Kidney (tissue), 13 donors: ENCODE measurements at regions not wholly inside any gene's neighbourhood (a gene's known extent, or its start where the extent isn't known, plus 50 kb on each side); places are given as distances from the start of the nearest gene placed in this dataset.

Experiments
- DNase-seq, 5 donors: peaks; one replicate each; pipeline ENCODE4 v3.0.0-alpha.2; 2013 to 2020
- FAIRE-seq: peaks from 2 replicates; lab custom pipeline; 2012; peaks lifted over from hg19 to GRCh38; lab: Jason Lieb, UNC
- H3K27ac ChIP-seq, 2 donors: one replicate each; pipeline ENCODE4 v1.7.0; 2013; ENCODE audit warnings: low read depth in 2 of 2, low read length in 2 of 2, inconsistent platforms in 1 of 2
- H3K27me3 ChIP-seq: one replicate; pipeline ENCODE4 v1.7.1; 2013; ENCODE audit warnings: low read length, inconsistent platforms; ENCODE audit not compliant: control insufficient read depth, insufficient read depth
- H3K36me3 ChIP-seq, 3 donors: one replicate each; pipeline versions ENCODE4 v1.7.0 to v1.7.1; 2013; ENCODE audit warnings: low read length in 3 of 3, control low read depth in 1 of 3, inconsistent platforms in 1 of 3; ENCODE audit not compliant: insufficient read depth in 3 of 3, control insufficient read depth in 2 of 3
- H3K4me1 ChIP-seq, 3 donors: one replicate each; pipeline versions ENCODE4 v1.7.0 to v1.7.1; 2013; ENCODE audit warnings: low read length in 3 of 3, inconsistent platforms in 1 of 3, low read depth in 1 of 3; ENCODE audit not compliant: control insufficient read depth in 2 of 3, insufficient read depth in 2 of 3
- H3K4me3 ChIP-seq, 3 donors: one replicate each; pipeline versions ENCODE4 v1.7.0 to v1.8.1; 2013; ENCODE audit warnings: low read length in 3 of 3, control low read depth in 1 of 3, inconsistent platforms in 1 of 3
- H3K9ac ChIP-seq, 3 donors: one replicate each; pipeline versions ENCODE4 v1.7.0 to v1.7.1; 2013; ENCODE audit warnings: low read length in 3 of 3, control low read depth in 1 of 3, inconsistent platforms in 1 of 3
- H3K9me3 ChIP-seq, 3 donors: one replicate each; pipeline versions ENCODE4 v1.7.0 to v1.7.1; 2013; ENCODE audit warnings: low read length in 3 of 3, control low read depth in 1 of 3, inconsistent platforms in 1 of 3; ENCODE audit not compliant: control insufficient read depth in 2 of 3, insufficient read depth in 1 of 3
- CTCF ChIP-seq: IDR thresholded peaks from 3 replicates; pipeline ENCODE4 v1.5.1; 2012; ENCODE audit warnings: mild to moderate bottlenecking, moderate library complexity, borderline replicate concordance; ENCODE audit not compliant: insufficient read depth; ENCODE audit errors: extremely low read depth
- intact Hi-C: fragments of 100-400 bp; cut with DNase I; formaldehyde crosslinking; loops from one replicate; pipeline ENCODE4 v1.11.1; 2022
- donor health status: control.
- donor health status: control.
- donor health status: control.
- donor health status: control.
- donor health status: control.
- donor health status: DM: yes; HTN: yes; CAD: no.
- donor health status: Normal renal cell carcinoma (clear cell type).

DNA sequence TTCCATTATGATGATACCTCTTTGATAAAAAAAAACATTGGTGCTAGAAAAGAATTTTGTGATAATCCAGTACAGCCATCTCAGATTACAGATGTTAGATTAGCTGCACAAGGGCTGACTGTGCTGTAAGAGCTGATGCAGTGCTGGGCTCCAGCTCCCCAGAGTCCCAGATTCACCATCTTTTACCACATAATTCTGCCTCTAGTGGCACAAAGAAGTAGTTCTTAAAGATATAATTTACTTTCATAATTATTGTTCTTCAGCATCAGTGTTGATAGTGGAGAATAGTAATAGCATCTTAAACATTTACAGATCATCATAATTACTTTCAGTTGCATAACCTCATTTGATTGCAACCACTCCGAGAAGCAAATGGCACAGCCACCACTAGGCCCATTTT lies 262.1 kb downstream of the BRINP2 start:
- no peaks in the 10 kb centered on the region for H3K36me3 ChIP-seq
- no peaks in the 10 kb centered on the region for H3K4me1 ChIP-seq
- no peak for TF ChIP-seq CTCF
- DNase-seq (no peak), FAIRE-seq (no peak)
- no peak overlapping the region for H3K27ac ChIP-seq
- H3K4me3 ChIP-seq: no peak overlapping the region
- no peaks in the 10 kb centered on the region for H3K27me3 ChIP-seq
- intact Hi-C loops: no loop called here
- no peak overlapping the region for H3K9ac ChIP-seq
- H3K9me3 ChIP-seq: no peaks in the 10 kb centered on the region

DNA sequence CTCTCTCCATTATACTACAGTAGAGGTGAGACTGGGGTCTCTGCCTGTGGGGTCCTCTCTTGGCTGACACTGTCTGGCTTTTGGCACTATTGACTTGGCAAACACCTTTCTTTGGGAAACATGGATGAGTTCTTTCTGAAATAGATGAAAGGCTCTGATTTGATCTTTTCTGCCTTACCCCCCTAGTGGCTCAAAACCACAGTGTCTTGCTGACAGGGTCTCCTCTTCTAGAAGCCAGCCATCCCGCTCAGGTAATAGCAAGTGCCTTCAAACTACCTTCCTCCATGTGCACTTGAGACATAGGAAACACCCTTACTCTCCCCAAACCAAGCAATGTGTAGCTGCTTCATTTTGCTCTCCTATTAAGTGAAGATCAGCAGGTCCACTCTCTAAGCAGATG lies 260.4 kb downstream of the BRINP2 start:
- Histone ChIP-seq H3K9me3 (no peaks in the 10 kb centered on the region), H3K4me1 (no peaks in the 10 kb centered on the region), H3K27me3 (no peaks in the 10 kb centered on the region), H3K4me3 (no peak overlapping the region), H3K27ac (no peak overlapping the region), H3K36me3 (no peaks in the 10 kb centered on the region), H3K9ac (no peak overlapping the region)
- no peak for TF ChIP-seq CTCF
- FAIRE-seq: no peak
- intact Hi-C loops: no loop called here
- DNase-seq: no peak

DNA sequence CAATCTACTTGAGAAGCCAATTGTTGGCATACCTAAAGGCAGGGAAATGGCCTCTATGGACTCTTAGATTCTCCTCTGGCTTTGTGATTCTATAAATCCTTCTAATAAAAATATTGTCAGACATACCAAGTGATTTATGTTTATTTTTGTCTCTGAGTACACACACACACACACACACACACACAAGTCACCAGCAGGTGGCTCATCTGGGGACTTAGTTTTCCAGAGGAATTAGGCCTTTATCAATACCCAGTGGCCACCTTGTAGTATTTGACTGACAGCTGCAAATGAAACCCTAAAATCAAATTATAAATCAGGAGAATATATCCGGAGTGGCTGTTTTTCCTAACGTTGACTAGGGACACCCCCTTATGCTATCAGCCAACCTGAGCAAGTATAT lies 258.5 kb downstream of the BRINP2 start:
- H3K4me3 ChIP-seq: no peak overlapping the region
- no peak for FAIRE-seq
- no peak overlapping the region for H3K27ac ChIP-seq
- no peaks in the 10 kb centered on the region for H3K27me3 ChIP-seq
- H3K9ac ChIP-seq: no peak overlapping the region
- TF ChIP-seq CTCF: no peak
- H3K4me1 ChIP-seq: no peaks in the 10 kb centered on the region
- H3K36me3 ChIP-seq: no peaks in the 10 kb centered on the region
- no peak for DNase-seq
- H3K9me3 ChIP-seq: no peaks in the 10 kb centered on the region
- intact Hi-C loops: no loop called here

DNA sequence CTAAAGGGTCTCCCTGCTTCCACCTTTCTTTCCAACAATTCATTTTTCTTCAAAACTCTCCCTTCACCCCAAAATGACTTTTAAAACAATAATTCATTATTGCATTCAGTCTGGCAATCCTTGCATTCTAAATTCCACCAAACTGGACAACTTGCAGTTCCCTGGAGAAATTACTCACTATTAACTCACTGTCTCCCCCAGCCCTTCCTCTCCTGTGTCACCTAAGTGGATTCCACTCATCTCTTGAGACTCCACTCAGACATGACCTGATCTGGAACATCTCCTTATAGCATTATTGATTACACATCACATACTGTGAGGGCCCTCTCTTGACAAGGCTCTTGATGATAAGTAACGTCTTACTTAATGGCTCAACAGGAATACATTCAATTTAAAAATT lies 257.1 kb downstream of the BRINP2 start:
- Histone ChIP-seq H3K27ac (no peak overlapping the region), H3K9ac (no peak overlapping the region), H3K27me3 (no peaks in the 10 kb centered on the region), H3K4me3 (no peak overlapping the region), H3K9me3 (no peaks in the 10 kb centered on the region), H3K4me1 (no peaks in the 10 kb centered on the region), H3K36me3 (no peaks in the 10 kb centered on the region)
- TF ChIP-seq CTCF: no peak
- DNase-seq (no peak), FAIRE-seq (no peak)
- intact Hi-C loops: no loop called here
